PFSK-1 (cell line): ENCODE measurements at regions not wholly inside any gene's neighbourhood (a gene's known extent, or its start where the extent isn't known, plus 50 kb on each side); places are given as distances from the start of the nearest gene placed in this dataset.

Source experiments
- POLR2AphosphoS5 ChIP-seq: IDR thresholded peaks from 2 replicates; pipeline ENCODE4 v1.6.1; 2012; ENCODE audit warnings: low read depth, mild to moderate bottlenecking, control low read depth, low read length, moderate library complexity
- REST ChIP-seq, 2 experiments: IDR thresholded peaks; 2 replicates each; pipeline versions ENCODE4 v1.6.1 to v1.8.0; 2011 to 2012; ENCODE audit warnings: low read depth in 2 of 2, low read length in 2 of 2, control low read depth in 1 of 2, inconsistent platforms in 1 of 2, mild to moderate bottlenecking in 1 of 2, moderate library complexity in 1 of 2; ENCODE audit not compliant: insufficient read depth in 1 of 2
- SIN3A ChIP-seq: IDR thresholded peaks from 2 replicates; pipeline ENCODE4 v1.6.1; 2012; ENCODE audit warnings: mild to moderate bottlenecking, low read length, moderate library complexity, borderline replicate concordance; ENCODE audit not compliant: insufficient read depth

- TF ChIP-seq POLR2AphosphoS5 (no peak), SIN3A (no peak), REST (IDR thresholded peaks at IDR 0.05; ENCODE audit: insufficient read depth in 1 of 2, low read depth in 2 of 2, low read length in 2 of 2) (no peak)
Observed at GRCh38 chr5:117943541-117943940, 1044.8 kb downstream of the DTWD2 start.
